Fibroblast of lung (primary cell): ENCODE measurements at regions not wholly inside any gene's neighbourhood (a gene's known extent, or its start where the extent isn't known, plus 50 kb on each side); places are given as distances from the start of the nearest gene placed in this dataset.

Experiments
- CTCF ChIP-seq, 2 donors: IDR thresholded peaks in 1 of 2; conservative IDR thresholded peaks in 1 of 2; 1 replicate in 1 of 2; 2 replicates in 1 of 2; pipeline ENCODE4 v1.5.1; 2011 to 2012; ENCODE audit warnings: low read length in 2 of 2, control low read depth in 1 of 2, inconsistent platforms in 1 of 2, low read depth in 1 of 2, mild to moderate bottlenecking in 1 of 2
- EZH2 ChIP-seq: IDR thresholded peaks from 2 replicates; pipeline ENCODE4 v1.5.1; 2012; ENCODE audit warnings: low read length, control low read depth, mild to moderate bottlenecking; ENCODE audit errors: missing control alignments

- TF ChIP-seq CTCF (conservative IDR thresholded peaks at IDR 0.05 in 1 of 2, IDR thresholded peaks at IDR 0.05 in 1 of 2; ENCODE audit: low read depth in 1 of 2, low read length in 2 of 2) (no peak), EZH2 (no peak)
These were observed 207.3 kb upstream of the VEGFC start for GRCh38 chr4:176999935-177000543.
